B cell (primary cell): ENCODE measurements at regions not wholly inside any gene's neighbourhood (a gene's known extent, or its start where the extent isn't known, plus 50 kb on each side); places are given as distances from the start of the nearest gene placed in this dataset.

ENCODE experiments used
- ATAC-seq: fragments of 200-7000 bp; cut with Tn5 transposase; one replicate; pipeline ENCODE4 v1.10.0; 2021; ENCODE audit warnings: low read depth, mild to moderate bottlenecking, moderate number of reproducible peaks, moderate library complexity
- CTCF ChIA-PET: fragments of 350-600 bp; sonication (Branson Sonifier 250); formaldehyde crosslinking; loops from one replicate; lab custom pipeline; 2021; ENCODE audit warnings: antibody characterized with exemption, inconsistent platforms; lab: Charles Lee
- POLR2A ChIA-PET: fragments of 350-600 bp; sonication (Branson Sonifier 250); formaldehyde crosslinking; loops from one replicate; lab custom pipeline; 2021; ENCODE audit warnings: antibody characterized with exemption; lab: Charles Lee
- DNase-seq: peaks from one replicate; pipeline ENCODE4 v3.0.0; 2013
- H2AFZ ChIP-seq: 2 replicates; pipeline ENCODE4 v1.6.1; 2012; ENCODE audit warnings: mild to moderate bottlenecking, low read depth, low read length; ENCODE audit not compliant: insufficient read depth, poor library complexity, severe bottlenecking
- H3K27ac ChIP-seq, 2 donors: 1 replicate in 1 of 2; 2 replicates in 1 of 2; pipeline ENCODE4 v1.5.1; 2012 to 2013; ENCODE audit warnings: low read length in 2 of 2, mild to moderate bottlenecking in 2 of 2, moderate library complexity in 1 of 2
- H3K27me3 ChIP-seq, 4 experiments: fragments of 200-600 bp in 1 of 4; sonication (generic) in 1 of 4; replicated peaks in 1 of 4; 1 replicate in 2 of 4; 2 replicates in 2 of 4; pipeline versions ENCODE4 v1.6.1 to v1.7.0; 2013 to 2016; ENCODE audit warnings: low read length in 3 of 4, mild to moderate bottlenecking in 2 of 4, mixed read lengths in 1 of 4, moderate library complexity in 1 of 4; ENCODE audit not compliant: insufficient read depth in 4 of 4, control insufficient read depth in 3 of 4; ENCODE audit errors: control extremely low read depth in 1 of 4
- H3K36me3 ChIP-seq, 2 experiments: replicated peaks in 1 of 2; 1 replicate in 1 of 2; 2 replicates in 1 of 2; pipeline versions ENCODE4 v1.6.1 to v1.7.1; 2013; ENCODE audit warnings: low read length in 1 of 2; ENCODE audit not compliant: insufficient read depth in 2 of 2, control insufficient read depth in 1 of 2; ENCODE audit errors: control extremely low read depth in 1 of 2, extremely low read depth in 1 of 2
- H3K4me1 ChIP-seq, 2 donors: fragments of 200-600 bp in 1 of 2; sonication (generic) in 1 of 2; 1 replicate in 1 of 2; 2 replicates in 1 of 2; pipeline versions ENCODE4 v1.5.1 to v1.6.1; 2013 to 2017; ENCODE audit warnings: low read length in 2 of 2; ENCODE audit not compliant: control insufficient read depth in 2 of 2, insufficient read depth in 2 of 2
- H3K4me2 ChIP-seq: replicated peaks from 2 replicates; pipeline ENCODE3; 2012; ENCODE audit warnings: mild to moderate bottlenecking, low read depth, low read length; ENCODE audit not compliant: poor library complexity, severe bottlenecking
- H3K4me3 ChIP-seq, 5 experiments: fragments of 200-600 bp in 1 of 5; sonication (generic) in 1 of 5; 1 replicate in 3 of 5; 2 replicates in 2 of 5; pipeline versions ENCODE4 v1.5.1 to v1.7.0; 2011 to 2016; ENCODE audit warnings: low read length in 4 of 5, mild to moderate bottlenecking in 4 of 5, low read depth in 2 of 5, control low read depth in 1 of 5, moderate library complexity in 1 of 5; ENCODE audit not compliant: insufficient read depth in 1 of 5; ENCODE audit errors: control extremely low read depth in 1 of 5, extremely low read depth in 1 of 5
- H3K79me2 ChIP-seq: fragments of 200-600 bp; sonication (generic); one replicate; pipeline ENCODE4 v1.6.0; 2016; ENCODE audit warnings: low read length; ENCODE audit not compliant: control insufficient read depth, insufficient read depth
- H3K9ac ChIP-seq: fragments of 200-600 bp; sonication (generic); 2 replicates; pipeline ENCODE4 v1.6.1; 2017; ENCODE audit warnings: mild to moderate bottlenecking, low read length, moderate library complexity
- H3K9me3 ChIP-seq, 3 donors: one replicate each; pipeline versions ENCODE4 v1.6.1 to v1.7.1; 2013; ENCODE audit warnings: low read length in 2 of 3; ENCODE audit not compliant: control insufficient read depth in 2 of 3, insufficient read depth in 1 of 3; ENCODE audit errors: control extremely low read depth in 1 of 3
- H4K20me1 ChIP-seq: 2 replicates; pipeline ENCODE4 v1.6.0; 2012; ENCODE audit warnings: mild to moderate bottlenecking, low read length; ENCODE audit not compliant: insufficient read depth, control insufficient read depth, poor library complexity, severe bottlenecking
- H3K27ac Mint-ChIP-seq: one replicate; pipeline ENCODE4 v1.8.0; 2021; ENCODE audit warnings: mixed read lengths
- H3K27me3 Mint-ChIP-seq: one replicate; pipeline ENCODE4 v1.8.0; 2021; ENCODE audit warnings: mixed read lengths
- H3K4me1 Mint-ChIP-seq: one replicate; pipeline ENCODE4 v1.8.0; 2021; ENCODE audit warnings: mixed read lengths
- H3K4me3 Mint-ChIP-seq: one replicate; pipeline ENCODE4 v1.8.0; 2021; ENCODE audit warnings: mixed read lengths
- H3K9me3 Mint-ChIP-seq: one replicate; pipeline ENCODE4 v1.8.0; 2022; ENCODE audit warnings: mixed read lengths; ENCODE audit not compliant: insufficient read depth
- CTCF ChIP-seq: fragments of 200-600 bp; IDR thresholded peaks from one replicate; pipeline ENCODE4 v1.8.0; 2022; ENCODE audit warnings: antibody characterized with exemption, mild to moderate bottlenecking
- EZH2 ChIP-seq: IDR thresholded peaks from 2 replicates; pipeline ENCODE4 v1.6.1; 2012; ENCODE audit warnings: borderline replicate concordance, low read depth, mild to moderate bottlenecking, moderate library complexity, low read length; ENCODE audit not compliant: insufficient read depth, poor library complexity, severe bottlenecking
- WGBS: methylation state at CpG from one replicate; pipeline ENCODE4 v1.1.5; 2013; ENCODE audit warnings: missing lambda C conversion rate; ENCODE audit not compliant: insufficient coverage; 5-methylcytosine and 5-hydroxymethylcytosine counted together
- intact Hi-C: fragments of 100-400 bp; cut with micrococcal nuclease; formaldehyde crosslinking; loops from one replicate; pipeline ENCODE4 v1.10.0; 2022

GRCh38 chr6:164427728-164428402 lies 881.5 kb downstream of the C6orf118 start:
- H3K27ac ChIP-seq = no peak overlapping the region
- Mint-ChIP-seq H3K27ac (no peak overlapping the region), H3K4me1 (no peaks in the 10 kb centered on the region), H3K4me3 (no peak overlapping the region), H3K27me3 (no peaks in the 10 kb centered on the region), H3K9me3 (peaks cover 5% of the 10 kb centered on the region)
- no peaks in the 10 kb centered on the region for H4K20me1 ChIP-seq
- CTCF ChIA-PET = no interaction called here
- no peak for DNase-seq
- H3K9ac ChIP-seq = no peak overlapping the region
- H3K4me3 ChIP-seq = no peak overlapping the region
- no peaks in the 10 kb centered on the region for H3K4me1 ChIP-seq
- no peaks in the 10 kb centered on the region for H3K36me3 ChIP-seq
- no peaks in the 10 kb centered on the region for H3K79me2 ChIP-seq
- no peak for ATAC-seq
- peaks cover 0 to 7% (median under 1%) of the 10 kb centered on the region in 3 donors for H3K9me3 ChIP-seq
- WGBS = no CpG with 5 or more reads among the region's 2 CpGs
- H2AFZ ChIP-seq = no peak overlapping the region
- POLR2A ChIA-PET = no interaction called here
- no peaks in the 10 kb centered on the region for H3K27me3 ChIP-seq
- intact Hi-C loops = no loop called here
- TF ChIP-seq CTCF (no peak), EZH2 (no peak)
- H3K4me2 ChIP-seq = no peak overlapping the region

GRCh38 chr6:164424489-164424888 lies 884.9 kb downstream of the C6orf118 start:
- H3K4me2 ChIP-seq = no peak overlapping the region
- H4K20me1 ChIP-seq = no peaks in the 10 kb centered on the region
- no peaks in the 10 kb centered on the region for H3K27me3 ChIP-seq
- no peak overlapping the region for H3K27ac ChIP-seq
- TF ChIP-seq CTCF (no peak), EZH2 (no peak)
- H3K79me2 ChIP-seq = no peaks in the 10 kb centered on the region
- no peaks in the 10 kb centered on the region for H3K4me1 Mint-ChIP-seq
- no peak for ATAC-seq
- H3K4me1 ChIP-seq = no peaks in the 10 kb centered on the region
- CTCF ChIA-PET = no interaction called here
- POLR2A ChIA-PET = no interaction called here
- 93% methylated on average over 2 of the region's 2 CpGs for WGBS
- no peak for DNase-seq
- no peak overlapping the region for H3K4me3 Mint-ChIP-seq
- H3K27me3 Mint-ChIP-seq = no peaks in the 10 kb centered on the region
- no peaks in the 10 kb centered on the region for H3K36me3 ChIP-seq
- H3K9ac ChIP-seq = no peak overlapping the region
- intact Hi-C loops = no loop called here
- H2AFZ ChIP-seq = no peak overlapping the region
- H3K27ac Mint-ChIP-seq = no peak overlapping the region
- H3K4me3 ChIP-seq = no peak overlapping the region
- peaks cover 0 to 16% (median 4%) of the 10 kb centered on the region in 3 donors for H3K9me3 ChIP-seq
- peaks cover 19% of the 10 kb centered on the region for H3K9me3 Mint-ChIP-seq
